GM21717 (cell line): ENCODE measurements at regions not wholly inside any gene's neighbourhood (a gene's known extent, or its start where the extent isn't known, plus 50 kb on each side); places are given as distances from the start of the nearest gene placed in this dataset.
"Not testable (repeated sequence)": the region's sequence is repeated elsewhere in the genome, so short reads cannot be mapped to it uniquely, and the experiment has no call there.

Experiments used
- ATAC-seq: cut with Tn5 transposase; IDR thresholded peaks from one replicate; pipeline ENCODE4 v1.9.1; 2021; ENCODE audit warnings: mild to moderate bottlenecking, moderate library complexity; ENCODE audit not compliant: unreplicated experiment

DNA sequence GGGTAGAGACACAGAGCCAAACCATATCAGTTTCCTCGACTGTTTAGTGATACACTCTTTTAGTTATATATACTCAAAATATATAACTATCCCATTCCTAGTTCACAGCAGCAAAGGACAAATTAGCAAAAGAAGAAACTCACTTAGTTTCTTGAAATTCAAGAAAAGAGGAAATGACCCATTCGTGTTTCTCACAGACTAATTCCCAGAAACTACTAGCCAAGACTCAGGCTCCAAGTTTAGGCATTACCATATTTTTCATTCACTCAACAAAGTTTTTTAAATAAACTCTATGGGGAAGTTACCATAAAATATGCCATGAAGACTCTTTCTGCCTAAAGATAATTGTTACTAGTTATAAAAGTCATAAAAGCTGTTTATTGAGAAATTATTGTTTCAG lies 152.3 kb upstream of the DAAM1 start:
- ATAC-seq, result no peak

DNA sequence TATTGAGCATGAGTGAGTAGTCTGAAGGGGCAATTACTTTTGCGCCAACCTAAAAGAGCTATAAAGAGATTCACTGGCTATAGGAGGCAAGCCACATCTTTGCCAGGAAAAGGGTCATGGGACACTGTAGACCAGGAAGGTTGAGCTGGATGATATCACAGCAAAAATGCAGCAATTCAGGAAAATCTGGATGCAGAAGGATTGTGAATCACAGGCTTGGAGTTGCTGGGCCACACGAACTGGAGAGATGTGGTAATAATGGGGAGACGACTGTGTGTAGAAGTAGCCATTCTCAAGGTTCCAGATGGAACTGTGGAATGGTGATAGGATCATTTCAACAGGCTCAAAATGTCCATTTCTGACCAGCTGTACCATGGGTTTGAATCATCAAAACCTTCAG lies 151.4 kb upstream of the DAAM1 start:
- no peak for ATAC-seq

DNA sequence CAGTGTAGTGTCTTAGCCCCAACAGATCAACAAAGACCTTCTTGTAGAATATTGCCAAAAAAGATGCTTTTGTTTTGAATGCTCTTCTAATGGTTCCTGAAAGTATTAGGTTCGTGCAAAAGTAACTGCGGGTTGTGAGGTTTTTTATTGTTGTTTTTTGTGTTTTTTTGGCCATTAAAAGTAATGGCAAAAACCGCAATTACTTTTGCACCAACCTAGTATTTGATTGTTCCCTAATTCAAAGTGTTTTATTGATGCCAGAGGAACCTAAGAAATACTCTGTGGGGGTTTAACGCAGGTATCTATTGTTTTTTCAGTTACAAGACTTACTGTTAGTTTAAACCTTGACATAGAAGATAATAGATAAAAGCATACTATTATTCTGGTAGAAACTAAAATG lies 150.8 kb upstream of the DAAM1 start:
- no peak for ATAC-seq

DNA sequence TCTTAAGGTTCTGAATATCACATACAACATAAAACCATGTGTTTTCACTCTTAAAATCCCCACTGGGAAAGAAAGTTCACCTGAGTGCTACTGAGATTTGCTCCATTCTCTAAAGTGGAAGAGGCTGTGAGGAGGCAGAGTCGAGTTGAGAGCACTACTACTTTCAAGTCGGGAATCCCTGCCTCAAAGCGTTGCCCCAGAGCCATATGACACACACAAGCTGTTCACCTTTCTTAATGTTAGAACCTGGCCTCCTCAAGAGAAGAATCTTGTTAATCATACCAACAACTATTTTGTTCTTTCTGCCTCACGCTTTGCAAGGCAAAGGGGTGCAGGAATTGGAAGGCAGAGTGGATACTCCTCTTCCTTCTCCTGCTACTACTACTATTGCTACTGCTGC lies 149.7 kb upstream of the DAAM1 start:
- no peak for ATAC-seq

DNA sequence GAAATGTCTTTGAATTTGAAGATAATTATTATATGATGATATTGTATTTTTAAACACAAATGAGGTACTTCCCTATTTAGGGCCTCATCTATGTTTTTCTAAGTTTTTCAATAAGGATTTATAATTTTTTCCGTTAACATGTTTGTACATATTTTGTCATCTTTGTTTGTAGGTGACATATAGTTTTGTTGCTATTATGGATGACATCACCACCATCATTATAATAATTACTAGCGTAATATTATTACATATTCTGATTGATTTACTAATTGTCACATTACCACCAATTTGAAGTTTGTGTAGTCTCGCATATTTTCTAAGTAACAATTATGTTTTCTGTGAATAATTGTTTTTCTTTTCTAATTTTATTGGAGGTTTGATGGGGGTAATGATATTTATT lies 147.2 kb upstream of the DAAM1 start:
- ATAC-seq, result no peak

DNA sequence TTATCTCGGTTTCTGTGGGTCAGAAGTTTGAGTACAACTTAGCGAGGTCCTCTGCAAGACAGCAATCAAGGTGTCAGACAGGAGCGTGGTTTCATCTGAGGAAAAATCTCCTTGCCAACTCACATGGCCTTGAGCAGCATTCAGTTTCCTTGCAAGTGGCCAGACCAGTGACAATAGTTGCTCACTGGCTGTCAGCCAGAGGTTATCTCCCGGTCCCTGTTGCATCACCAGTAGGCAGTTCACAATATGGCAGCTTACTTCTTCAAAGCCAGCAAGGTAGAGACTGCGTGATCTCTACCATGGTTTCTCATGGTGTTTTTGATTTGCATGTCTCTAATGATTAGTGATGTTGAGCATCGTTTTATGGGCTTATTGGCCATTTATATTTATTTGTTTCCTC lies 143.8 kb upstream of the DAAM1 start:
- ATAC-seq, result no peak

DNA sequence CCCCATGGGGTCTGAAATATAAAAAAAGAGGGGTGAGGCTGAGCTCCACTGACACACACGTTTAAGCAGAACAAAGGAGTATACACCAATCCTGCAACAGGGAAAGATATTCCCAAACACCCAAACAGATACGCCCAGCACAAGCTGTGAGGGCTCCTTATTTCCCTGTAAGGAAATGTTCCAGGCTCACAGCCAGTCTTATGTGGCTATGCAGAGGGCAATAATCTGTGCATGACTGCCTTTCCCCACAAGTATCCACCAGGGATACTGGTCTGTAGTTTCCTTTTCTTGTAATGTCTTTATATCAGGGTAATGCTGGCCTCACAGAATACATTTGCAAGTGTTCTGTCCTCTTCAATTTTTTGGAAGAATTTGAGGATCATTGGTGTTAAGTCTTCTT lies 141.7 kb upstream of the DAAM1 start:
- ATAC-seq, result no peak

DNA sequence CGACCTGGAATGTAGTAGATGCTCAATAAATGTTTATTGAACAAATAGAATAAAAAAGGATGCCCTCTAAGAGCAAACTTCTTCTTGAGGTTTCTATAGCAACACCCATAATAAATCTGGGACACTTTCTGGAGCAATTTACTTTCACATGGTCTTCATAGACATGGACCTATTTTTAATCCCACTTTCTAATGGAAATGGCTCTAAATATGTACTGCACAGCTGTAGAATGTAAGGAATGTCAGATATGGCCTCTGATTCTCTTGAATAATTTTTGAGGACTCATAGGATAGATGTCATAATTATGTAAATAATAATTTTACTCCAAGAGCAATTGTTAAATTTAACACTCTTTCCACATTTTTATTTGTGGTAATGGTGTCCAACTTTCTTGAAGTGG lies 133.5 kb upstream of the DAAM1 start:
- ATAC-seq, result no peak

DNA sequence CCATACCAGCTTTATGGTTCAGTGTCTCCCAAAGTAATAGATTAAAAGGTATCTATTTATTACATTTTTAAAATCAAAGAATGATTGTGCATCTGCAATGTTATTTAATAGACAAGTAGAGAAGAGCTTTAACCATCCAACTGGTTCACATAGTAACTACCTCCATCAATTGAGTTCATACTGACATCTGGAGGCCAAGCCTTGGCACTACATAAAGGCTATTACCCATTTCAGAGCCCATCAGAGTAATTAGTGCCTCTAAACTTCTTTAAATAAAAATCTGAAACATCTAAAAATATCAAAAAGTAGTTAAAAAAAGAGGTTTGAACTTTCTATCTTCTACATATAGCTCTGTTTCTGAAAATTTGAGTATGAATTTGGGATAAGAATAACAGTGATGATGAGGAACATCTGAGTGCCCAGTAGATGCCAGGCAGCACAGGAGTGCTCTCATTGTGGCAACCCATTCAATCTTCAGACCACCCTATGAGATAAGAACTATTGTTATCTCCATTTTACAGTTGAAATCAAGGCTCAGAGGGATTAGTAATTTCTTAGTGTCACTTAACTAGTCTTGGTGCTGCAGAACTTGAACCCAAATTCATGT lies 132.9 kb upstream of the DAAM1 start:
- peak; percentile 79 for ATAC-seq

DNA sequence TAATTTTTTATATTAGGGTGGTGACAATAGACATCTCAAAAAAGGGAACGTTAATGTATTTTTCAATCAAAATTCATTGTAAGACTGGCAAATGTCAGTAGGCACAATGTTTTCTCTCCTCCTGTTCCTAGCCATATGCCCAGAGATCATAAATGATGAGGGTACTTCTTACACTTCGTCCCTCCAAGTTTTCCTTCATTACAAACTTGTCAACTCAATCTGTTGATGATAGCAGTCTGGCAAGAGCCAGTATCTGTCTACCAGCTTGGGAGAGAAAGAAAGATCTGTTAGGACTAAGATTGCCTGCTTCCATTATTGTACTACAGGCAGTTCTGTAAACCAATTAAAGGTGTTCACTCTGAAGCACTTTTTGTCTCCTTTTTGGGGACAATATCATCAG lies 130.9 kb upstream of the DAAM1 start:
- ATAC-seq, result no peak

DNA sequence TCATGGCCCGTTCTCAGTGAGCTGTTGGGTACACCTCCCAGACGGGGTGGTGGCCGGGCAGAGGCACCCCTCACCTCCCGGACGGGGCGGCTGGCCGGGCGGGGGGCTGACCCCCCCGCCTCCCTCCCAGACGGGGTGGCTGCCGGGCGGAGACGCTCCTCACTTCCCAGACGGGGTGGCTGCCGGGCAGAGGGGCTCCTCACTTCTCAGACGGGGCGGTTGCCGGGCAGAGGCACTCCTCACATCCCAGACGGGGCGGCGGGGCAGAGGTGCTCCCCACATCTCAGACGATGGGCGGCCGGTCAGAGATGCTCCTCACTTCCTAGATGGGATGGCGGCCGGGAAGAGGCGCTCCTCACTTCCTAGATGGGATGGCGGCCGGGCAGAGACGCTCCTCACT lies 129.7 kb upstream of the DAAM1 start:
- not testable (repeated sequence) for ATAC-seq

DNA sequence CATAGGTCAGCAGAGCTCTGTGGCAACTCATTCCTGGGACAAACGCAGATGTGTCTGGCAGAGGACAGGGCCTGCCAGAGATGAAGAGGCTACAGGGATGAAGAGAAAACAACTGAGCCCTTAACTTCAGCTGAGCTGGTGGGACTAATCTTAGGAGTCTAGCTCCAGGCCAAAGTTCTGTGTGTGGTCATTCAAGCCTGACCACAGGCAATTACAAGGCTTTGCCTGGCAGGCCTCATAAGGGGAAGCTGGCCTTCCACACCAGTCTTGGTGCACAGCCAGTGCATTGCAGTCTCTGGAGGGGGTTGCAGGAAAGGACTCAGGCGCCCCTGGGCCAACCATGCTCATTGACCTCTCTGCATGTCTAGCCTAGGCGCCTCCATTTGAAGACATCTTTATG lies 127.6 kb upstream of the DAAM1 start:
- no peak for ATAC-seq

DNA sequence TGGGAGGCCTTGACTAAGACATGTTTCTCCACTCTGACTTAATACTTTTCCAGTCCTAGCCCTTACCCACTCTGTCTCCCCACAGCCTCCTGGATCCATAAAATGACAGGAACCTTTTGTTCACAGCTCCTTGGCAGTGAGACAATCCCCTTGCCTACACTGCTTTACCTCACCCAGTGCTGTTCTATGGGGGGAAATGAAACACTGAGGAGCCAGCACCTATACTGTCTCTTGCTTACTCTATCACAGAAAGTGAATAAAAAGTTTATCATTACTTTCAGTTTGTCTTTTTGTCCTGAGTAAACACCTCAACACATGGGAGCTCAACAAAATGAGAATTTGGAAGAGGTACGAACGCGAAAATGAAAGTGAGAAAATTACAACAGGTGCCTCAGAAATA lies 127.2 kb upstream of the DAAM1 start:
- no peak for ATAC-seq

DNA sequence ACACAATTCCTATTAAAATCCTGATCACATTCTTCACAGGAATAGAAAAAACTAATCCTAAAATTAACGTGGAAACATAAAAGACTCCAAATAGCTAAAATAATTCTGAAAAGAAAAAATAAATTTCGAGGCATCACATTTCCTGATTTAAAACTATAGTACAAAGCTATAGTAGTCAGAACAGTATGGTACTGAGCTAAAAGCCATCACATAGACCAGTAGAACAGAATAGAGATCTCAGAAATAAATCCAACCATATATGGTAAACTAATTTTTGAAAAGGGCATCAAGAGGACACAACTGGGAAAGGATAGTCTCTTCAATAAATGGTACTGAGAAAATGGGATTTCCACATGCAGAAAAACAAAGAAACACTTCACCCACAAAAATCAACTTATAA lies 125.2 kb upstream of the DAAM1 start:
- no peak for ATAC-seq

DNA sequence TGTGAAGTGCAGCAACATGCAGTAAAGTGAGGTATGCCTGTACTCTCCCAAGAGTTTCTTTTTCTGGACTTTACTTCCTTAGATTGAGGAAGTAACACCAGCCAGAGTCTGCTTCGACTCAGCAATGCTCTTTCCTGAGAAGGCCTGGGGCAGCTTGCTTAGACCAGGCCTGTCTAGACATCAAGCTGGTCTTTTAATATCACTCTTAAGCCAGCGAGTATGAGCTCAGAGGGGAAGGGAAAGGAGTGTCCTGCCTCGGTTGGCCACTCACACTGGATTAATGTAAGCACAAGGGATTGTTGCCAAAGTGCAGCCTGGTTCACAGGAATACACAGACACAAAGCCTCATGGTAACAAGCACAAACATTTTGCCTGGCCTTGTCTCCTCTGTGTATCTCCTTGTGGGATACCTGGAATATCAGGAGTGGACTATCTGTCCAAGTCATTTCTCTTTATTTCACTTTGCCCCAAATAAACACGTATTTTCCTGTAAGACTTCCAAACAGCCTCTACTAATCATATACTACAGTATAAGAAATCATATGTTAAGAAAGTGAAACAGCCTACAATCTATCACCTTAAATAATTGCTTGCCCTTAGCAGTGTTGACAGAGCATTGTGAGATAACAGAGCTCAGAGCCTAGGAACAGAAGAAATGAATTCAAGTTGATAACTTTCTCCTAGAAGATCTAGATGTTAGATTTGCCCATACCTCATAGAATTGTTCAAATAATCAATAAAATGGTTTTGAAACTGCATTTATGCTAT lies 121.2 kb upstream of the DAAM1 start:
- ATAC-seq, result no peak

DNA sequence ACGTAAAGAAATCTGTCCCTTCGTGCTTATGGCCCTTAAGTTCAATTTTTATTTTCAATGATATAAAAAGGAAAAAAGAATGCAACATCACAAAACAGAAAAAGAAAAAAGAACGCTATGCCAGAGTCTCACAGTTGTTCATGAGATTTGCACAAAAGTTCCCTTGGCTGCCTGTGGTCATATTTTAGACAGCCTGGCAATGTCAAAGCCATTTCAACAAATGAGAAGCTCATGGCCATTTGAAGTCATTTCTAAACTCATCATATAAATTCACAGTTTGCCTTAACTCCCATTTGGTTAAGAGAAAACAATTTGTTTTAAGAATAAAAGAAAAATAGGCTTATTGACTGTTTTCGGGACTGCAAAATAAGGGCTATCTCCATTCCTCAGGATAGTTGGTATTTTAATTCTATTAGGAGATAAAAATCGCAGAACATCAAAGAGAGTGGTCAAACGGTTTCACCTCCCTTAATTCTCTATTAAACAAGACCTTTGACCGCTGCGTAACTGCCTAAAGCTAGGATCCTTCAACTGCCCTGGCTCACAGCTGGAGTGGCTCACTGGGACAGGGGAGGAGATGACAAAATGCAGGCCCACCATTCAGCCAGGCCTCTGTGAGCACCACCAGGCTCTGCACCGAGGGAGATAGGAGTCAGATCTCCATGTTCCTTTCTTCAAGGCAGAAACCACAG lies 119.2 kb upstream of the DAAM1 start:
- ATAC-seq, result no peak

DNA sequence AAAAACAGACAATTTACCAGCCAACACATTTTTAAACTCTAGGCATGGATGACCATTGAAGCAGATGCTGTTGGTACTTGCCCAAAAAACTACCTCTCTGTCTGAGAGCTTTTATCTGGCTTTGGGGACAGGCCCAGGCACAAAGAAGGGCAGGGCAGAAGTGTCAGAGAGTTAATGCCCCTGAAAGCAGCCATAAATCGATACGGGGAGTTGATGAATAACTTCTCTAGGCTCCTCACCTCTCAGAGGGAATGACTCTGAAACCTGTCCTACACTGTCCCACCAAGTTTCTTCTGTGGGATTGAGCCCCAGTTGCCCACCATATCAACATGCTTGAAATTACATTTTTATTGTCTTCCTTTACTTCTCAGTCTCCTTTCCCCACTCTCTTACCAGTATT lies 113.0 kb upstream of the DAAM1 start:
- no peak for ATAC-seq

DNA sequence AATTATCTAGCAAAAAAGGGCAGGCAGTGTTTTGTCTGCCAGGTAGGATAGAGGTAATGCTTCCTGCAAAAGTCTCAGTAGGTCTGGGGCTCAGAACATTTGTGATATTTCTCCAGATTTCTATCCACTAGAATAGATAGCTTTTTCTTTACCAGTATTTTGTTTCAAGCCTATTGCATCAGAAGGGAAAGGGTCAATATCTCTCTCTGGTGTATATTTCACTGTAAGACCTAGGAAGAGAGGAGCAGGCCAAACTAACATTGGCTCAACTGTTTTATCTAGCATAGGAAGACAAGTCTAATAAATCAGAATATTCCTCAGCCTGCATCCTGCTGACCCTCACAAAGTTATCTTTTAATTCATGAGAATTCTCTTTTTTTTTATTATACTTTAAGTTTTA lies 106.7 kb upstream of the DAAM1 start:
- ATAC-seq, result no peak

DNA sequence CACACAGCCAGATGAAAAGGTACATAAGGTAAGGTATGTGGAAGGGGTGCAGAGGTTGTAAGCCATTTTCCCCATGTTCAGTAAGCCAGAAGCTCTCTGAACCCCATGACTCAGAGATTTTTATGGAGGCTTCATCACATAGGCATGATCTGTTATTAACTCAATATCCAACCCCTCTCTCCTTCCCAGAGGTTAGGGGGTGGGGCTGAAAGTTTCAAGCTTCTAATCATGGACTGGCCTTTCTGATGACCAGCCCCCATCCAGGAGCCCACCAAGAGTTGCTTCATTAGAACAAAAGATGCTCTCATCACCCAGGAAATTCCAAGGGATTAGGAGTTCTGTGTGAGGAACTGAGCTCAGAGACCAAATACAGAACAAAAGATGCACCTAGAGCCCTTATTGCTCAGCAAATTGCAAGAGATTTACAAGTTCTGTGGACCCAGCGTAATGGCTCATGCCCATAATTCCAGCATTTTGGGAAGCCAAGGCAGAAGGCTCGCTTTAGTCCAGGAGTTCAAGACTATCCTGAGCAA lies 103.2 kb upstream of the DAAM1 start:
- no peak for ATAC-seq

DNA sequence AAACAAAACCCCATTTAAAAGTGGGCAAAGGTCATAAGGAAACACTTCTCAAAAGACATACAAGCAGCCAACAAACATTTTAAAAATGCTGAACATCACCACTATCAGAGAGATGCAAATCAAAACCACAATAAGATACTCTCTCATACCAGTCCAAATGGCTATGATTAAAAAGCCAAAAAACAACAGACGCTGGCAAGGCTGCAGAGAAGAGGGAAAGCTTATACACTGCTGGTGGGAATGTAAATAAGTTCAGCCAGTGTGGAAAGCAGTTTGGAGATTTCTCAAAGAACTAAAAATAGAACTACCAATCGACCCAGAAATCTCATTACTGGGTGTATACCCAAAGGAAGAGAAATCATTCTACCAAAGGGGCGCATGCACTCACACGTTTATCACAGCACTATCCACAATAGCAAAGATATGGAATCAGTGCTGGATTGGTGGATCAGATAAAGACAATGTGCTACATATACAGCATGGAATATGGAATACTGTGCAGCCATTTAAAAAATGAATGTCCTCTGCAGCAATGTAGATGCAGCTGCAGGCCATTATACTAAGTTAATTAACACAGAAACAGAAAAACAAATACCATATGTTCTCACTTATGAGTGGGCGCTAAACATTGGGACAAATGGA lies 102.1 kb upstream of the DAAM1 start:
- ATAC-seq, result no peak

DNA sequence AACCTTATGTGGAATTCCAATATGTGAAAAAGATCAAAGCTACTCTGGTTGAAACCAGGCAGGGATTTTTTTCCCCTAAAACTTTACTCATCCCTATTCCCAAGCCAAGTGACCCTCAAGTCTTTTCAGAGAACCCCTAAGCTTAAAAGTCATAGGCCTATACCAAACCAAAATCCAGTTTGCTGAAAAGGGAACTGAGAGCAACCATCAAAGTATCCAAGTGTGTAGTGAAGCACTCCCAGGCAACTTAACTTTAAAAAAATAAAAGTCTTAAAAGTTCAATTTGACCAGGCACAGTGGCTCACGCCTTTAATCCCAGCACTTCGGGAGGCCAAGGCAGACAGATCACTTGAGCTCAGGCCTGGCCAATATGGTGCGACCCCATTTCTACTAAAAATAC lies 101.2 kb upstream of the DAAM1 start:
- no peak for ATAC-seq

DNA sequence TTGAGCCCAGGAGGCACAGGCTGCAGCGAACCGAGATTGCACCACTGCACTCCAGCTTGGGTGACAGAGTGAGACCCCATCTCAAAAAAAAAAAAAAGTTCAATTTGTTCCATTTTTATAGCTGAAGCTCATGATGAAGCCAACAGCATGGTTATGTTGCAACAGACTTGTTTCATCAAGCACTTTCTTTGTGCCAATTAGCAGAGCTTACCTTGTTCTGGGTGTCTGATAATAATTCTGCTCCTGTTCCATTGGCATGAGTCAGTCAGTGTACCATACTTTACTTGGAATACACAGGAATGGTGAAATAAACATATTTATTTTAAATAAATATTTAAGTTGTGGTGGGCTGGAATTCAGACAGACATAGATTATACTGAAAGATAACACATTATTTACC lies 100.8 kb upstream of the DAAM1 start:
- no peak for ATAC-seq
